ENCODE measurements at regions not wholly inside any gene's neighbourhood (a gene's known extent, or its start where the extent isn't known, plus 50 kb on each side); places are given as distances from the start of the nearest gene placed in this dataset.

GRCh38 chr9:75545287-75545686 is 345.2 kb upstream of the PCSK5 start:
- peak; percentile 1 to 51 for DNase-seq

- DNase-seq: no peak
Measured at GRCh38 chr9:75548871-75549270, 341.6 kb upstream of the PCSK5 start.

- no peak for DNase-seq
Measured at GRCh38 chr9:75551861-75552260, 338.6 kb upstream of the PCSK5 start.

- no peak for DNase-seq
Measured at GRCh38 chr9:75552941-75553340, 337.5 kb upstream of the PCSK5 start.

- peak in 1 of 2 experiments; percentile 7 for DNase-seq
Measured at GRCh38 chr9:75566813-75567212, 323.7 kb upstream of the PCSK5 start.

GRCh38 chr9:75570538-75570937 is 319.9 kb upstream of the PCSK5 start:
- DNase-seq: no peak

- no peak for DNase-seq
Measured at GRCh38 chr9:75574569-75574968, 315.9 kb upstream of the PCSK5 start.

GRCh38 chr9:75582870-75583269 is 307.6 kb upstream of the PCSK5 start:
- no peak for DNase-seq

GRCh38 chr9:75588808-75589207 is 301.7 kb upstream of the PCSK5 start:
- DNase-seq: peak in 1 of 2 experiments; percentile 8

GRCh38 chr9:75589497-75589896 is 301.0 kb upstream of the PCSK5 start:
- no peak for DNase-seq

GRCh38 chr9:75591972-75592371 is 298.5 kb upstream of the PCSK5 start:
- DNase-seq: no peak

GRCh38 chr9:75592586-75592985 is 297.9 kb upstream of the PCSK5 start:
- no peak for DNase-seq

- DNase-seq: no peak
Measured at GRCh38 chr9:75593920-75594319, 296.6 kb upstream of the PCSK5 start.

- no peak for DNase-seq
Measured at GRCh38 chr9:75599126-75599525, 291.3 kb upstream of the PCSK5 start.

- peak; percentile 3 to 24 for DNase-seq
Measured at GRCh38 chr9:75601280-75601679, 289.2 kb upstream of the PCSK5 start.

GRCh38 chr9:75602060-75602459 is 288.4 kb upstream of the PCSK5 start:
- no peak for DNase-seq

GRCh38 chr9:75604661-75605060 is 285.8 kb upstream of the PCSK5 start:
- no peak for DNase-seq

- DNase-seq: no peak
Measured at GRCh38 chr9:75607521-75607920, 283.0 kb upstream of the PCSK5 start.

GRCh38 chr9:75609401-75609800 is 281.1 kb upstream of the PCSK5 start:
- no peak for DNase-seq

GRCh38 chr9:75610246-75610645 is 280.2 kb upstream of the PCSK5 start:
- no peak for DNase-seq

GRCh38 chr9:75612205-75612604 is 278.3 kb upstream of the PCSK5 start:
- DNase-seq: no peak

- DNase-seq: peak; percentile 8 to 65
Measured at GRCh38 chr9:75612754-75613153, 277.7 kb upstream of the PCSK5 start.

- peak; percentile 60 to 76 for DNase-seq
Measured at GRCh38 chr9:75615284-75615683, 275.2 kb upstream of the PCSK5 start.

GRCh38 chr9:75616052-75616451 is 274.4 kb upstream of the PCSK5 start:
- DNase-seq: no peak

- DNase-seq: no peak
Measured at GRCh38 chr9:75616841-75617566, 273.5 kb upstream of the PCSK5 start.
